ENCODE measurements at regions not wholly inside any gene's neighbourhood (a gene's known extent, or its start where the extent isn't known, plus 50 kb on each side); places are given as distances from the start of the nearest gene placed in this dataset.

- TF ChIP-seq CTCF (IDR thresholded peaks at IDR 0.05) (no peak), EZH2 (IDR thresholded peaks at IDR 0.05; ENCODE audit: borderline replicate concordance, insufficient read depth, low read depth, low read length, poor library complexity, severe bottlenecking) (no peak)
Observed at GRCh38 chr10:4407783-4408182, 418.2 kb upstream of the AKR1E2 start.

Measured in B cell (primary cell).